GM18907 (cell line): ENCODE measurements at regions not wholly inside any gene's neighbourhood (a gene's known extent, or its start where the extent isn't known, plus 50 kb on each side); places are given as distances from the start of the nearest gene placed in this dataset.
A peak's percentile ranks its signal among the peaks of the same experiment; 100 is the strongest.
"Not testable (repeated sequence)": the region's sequence is repeated elsewhere in the genome, so short reads cannot be mapped to it uniquely, and the experiment has no call there.

Experiments
- ATAC-seq: cut with Tn5 transposase; IDR thresholded peaks from one replicate; pipeline ENCODE4 v1.9.1; 2021; ENCODE audit warnings: mild to moderate bottlenecking, moderate library complexity; ENCODE audit not compliant: unreplicated experiment

GRCh38 chr6:134642279-134642678 lies 307.6 kb downstream of the ALDH8A1 start:
- ATAC-seq: no peak

DNA sequence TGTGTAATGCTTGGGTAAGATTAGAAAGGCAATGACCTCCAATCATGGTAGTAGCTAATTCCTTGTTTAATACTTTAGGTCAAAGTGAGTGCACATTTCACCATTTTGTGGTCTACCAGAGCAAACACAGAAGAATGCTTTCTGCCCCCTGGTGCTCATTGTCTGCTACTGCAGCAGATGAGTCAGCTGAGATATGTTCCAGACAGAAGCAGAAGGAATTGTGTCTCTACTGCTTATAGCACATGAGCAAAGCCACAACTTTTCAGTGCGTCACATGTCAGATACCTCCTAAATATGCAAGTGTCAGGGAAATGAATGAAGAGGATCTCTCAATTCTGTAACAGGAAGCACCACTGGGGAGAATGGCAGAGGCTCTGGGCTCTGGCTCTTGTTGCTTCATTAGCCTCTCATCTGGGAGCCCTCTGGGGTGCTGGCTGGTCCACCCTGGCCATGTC lies 308.9 kb downstream of the ALDH8A1 start:
- ATAC-seq: peak; percentile 85

DNA sequence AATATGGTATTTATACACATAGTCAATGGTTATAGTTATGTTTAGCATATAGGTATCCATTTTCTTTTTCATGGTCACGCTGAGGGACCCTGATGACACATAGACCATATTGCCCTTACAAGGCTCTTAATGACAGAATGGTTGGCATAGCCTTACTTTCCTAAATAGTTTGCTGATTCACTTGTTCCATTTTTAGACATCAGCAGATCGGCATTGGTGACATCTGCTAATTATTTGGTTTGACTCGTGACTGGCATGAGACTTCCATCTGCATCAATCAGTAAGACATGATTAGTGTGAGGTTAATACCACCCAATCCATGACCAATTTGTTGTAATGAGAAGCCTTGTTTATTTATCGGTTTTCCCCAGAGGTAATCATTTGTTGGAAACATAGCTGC lies 309.7 kb downstream of the ALDH8A1 start:
- ATAC-seq: no peak

DNA sequence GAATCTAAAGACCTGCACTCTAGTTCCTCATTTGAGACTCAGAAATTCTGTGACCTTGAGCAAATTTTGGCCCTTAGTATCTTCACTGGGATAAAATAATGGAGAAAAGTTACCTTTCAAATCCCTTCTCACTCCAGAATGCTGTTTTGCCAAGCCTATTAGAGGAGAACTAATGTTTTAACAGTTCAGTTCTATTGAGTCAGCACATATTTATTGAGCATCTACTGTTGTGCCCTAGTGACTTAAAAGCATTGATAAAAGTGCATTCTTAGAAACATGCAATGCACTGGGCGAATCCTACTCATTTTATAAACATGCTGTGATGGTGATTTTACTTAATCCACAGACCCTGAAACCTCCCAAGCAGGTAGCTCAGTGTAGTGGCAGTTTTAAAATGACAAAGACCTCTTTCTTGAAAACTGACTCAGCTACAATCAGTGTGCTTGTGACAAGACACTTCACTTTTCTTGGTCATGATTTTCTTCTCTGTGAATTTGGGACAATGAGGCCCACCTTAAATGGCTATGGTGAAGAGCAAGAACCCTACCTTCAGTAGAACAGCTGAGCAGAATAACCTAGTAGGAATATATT lies 312.0 kb downstream of the ALDH8A1 start:
- ATAC-seq: no peak

- no peak for ATAC-seq
These were observed 312.6 kb downstream of the ALDH8A1 start for GRCh38 chr6:134637282-134637681.

DNA sequence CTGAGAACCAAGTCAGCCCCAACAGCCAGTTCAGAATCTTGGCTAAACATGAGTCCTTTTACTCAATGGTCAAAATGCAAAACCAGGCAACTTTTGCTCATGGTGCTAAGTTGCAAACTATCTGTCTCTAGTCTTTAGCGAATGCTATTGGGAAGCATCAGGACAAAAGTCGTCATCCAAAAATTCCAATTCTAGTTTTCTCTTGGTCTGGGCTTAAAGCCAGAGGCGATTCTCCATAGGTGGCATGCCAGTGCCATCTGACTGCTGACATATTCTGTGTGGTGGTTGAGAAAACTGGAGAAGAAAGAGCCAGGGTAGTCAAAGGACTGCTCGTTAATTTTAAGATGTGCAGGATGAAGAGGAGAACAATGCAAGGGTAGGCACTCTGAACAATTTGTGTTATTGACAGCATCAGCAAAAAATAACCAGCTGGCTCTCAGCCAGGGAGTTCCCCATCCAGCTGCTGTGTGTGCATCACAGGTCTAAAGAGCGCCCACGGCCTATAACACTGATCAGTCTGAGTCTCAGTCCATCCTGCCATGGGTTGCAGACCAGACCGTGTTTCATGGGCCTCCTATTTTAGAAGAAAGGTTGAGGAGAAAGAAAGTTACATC lies 313.6 kb downstream of the ALDH8A1 start:
- peak; percentile 59 for ATAC-seq

- no peak for ATAC-seq
These were observed 314.9 kb downstream of the ALDH8A1 start for GRCh38 chr6:134634966-134635365.

DNA sequence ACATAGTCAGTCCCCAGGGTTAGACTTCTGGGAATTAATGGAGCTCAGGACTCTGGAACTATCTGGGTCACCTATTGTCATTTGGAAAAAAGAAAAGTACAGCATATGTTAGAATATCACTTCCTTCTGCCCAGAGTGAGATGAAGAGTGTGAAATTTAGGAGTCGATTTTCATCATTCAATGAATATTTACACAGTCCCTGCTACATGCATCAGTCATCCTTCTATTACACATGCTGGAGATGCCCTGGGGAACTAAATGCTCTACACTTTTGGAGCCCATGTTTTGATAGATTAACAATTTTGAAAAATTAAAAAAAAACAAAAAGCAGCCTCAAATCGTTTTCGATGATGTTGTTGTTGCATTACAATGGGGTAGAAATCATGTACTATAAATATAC lies 315.4 kb downstream of the ALDH8A1 start:
- ATAC-seq: no peak

DNA sequence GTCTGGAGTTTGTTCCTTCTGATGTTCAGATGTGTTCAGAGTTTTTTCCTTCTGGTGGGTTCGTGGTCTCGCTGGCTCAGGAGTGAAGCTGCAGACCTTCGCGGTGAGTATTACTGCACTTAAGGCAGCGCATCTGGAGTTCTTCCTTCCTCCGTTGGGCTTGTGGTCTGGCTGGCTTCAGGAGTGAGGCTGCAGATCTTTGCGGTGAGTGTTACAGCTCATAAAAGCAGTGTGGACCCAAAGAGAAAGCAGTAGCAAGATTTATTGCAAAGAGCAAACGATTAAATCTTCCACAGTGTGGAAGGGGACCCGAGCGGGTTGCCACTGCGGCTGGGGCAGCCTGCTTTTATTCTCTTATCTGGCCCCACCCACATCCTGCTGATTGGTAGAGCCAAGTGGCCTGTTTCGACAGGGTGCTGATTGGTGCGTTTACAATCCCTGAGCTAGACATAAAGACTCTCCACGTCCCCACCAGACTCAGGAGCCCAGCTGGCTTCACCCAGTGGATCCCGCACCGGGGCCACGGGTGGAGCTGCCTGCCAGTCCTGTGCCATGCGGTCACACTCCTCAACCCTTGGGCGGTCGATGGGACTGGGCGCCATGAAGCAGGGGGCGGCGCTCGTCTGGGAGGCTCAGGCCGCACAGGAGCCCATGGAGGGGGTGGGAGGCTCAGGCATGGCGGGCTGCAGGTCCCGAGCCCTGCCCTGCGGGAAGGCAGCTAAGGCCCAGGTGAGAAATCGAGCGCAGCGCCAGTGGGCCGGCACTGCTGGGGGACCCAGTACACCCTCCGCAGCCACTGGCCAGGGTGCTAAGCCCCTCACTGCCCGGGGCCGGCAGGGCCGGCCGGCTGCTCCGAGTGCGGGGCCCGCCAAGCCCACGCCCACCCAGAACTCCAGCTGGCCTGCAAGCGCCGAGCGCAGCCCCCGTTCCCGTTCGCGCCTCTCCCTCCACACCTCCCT lies 315.3 kb upstream of the SGK1 start:
- ATAC-seq: not testable (repeated sequence)

- no peak for ATAC-seq
These were observed 314.1 kb upstream of the SGK1 start for GRCh38 chr6:134632024-134632423.

DNA sequence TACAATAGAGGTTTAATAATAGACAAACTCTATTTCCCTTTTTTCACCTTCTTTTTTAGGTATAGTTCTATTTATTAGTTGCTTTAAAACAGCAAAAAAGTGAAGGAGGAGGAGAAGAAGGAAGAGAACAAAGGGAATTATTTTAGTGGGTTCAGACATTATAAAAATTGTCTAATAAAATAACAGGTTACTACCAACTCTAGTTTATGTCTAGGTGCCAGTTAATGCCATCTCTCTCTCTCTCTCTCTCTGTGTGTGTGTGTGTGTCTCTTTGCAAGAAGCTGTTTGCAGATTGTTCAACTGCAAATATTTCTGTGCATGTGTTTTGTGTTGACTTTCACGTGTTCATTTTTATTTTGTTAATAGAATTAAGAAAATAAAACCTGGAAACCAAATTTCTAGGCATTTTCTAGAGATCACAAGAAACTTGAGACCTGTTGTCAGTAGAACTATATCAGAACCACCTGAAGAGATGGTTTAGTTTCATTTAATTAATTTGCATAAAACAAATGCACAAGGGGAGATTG lies 313.5 kb upstream of the SGK1 start:
- no peak for ATAC-seq

DNA sequence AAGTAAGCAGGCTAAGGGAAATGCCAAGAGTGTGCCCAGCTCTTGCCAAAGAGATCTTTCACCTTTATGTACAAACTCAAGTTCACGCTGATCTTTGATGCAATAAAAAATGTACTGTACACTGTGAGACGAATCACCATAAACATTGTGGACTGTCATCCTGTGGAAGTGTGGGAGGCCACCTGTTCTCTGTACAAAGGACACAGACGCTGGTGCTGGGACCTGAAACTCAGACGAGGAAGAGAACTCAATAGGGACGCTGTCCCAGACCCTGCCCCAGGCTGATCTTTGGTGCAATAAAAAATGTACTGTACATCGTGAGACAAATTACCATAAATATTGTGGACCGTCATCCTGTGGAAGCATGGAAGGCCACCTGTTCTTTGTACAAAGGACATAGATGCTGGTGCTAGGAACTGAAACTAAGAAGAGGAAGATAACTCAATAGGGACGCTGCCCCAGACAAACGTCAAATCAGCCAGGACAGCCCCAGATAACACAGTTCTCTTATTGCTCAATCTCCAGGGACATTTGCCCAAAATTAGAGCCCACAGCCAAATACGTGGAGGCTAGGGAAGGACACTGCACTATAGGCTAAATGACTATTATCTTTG lies 312.7 kb upstream of the SGK1 start:
- peak; percentile 53 for ATAC-seq

GRCh38 chr6:134628154-134628553 lies 310.2 kb upstream of the SGK1 start:
- ATAC-seq: no peak

DNA sequence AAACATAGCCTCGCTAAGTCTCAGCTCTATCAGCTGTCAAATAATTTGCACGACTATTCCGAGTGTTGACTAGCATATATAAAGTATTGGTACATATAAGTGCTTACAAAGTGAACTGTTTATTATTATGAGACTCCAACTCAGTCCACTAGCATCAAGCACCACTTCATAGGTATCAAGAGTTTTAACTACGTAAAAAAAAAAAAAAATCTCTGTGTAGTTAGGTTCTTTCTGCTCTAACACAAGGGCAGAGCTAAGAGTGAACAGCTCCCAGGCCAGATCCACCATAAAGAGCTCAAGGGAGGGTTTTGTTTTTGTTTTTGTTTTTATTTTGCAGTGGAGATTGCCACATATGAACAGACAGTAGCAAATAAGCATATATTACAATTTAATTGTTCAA lies 309.8 kb upstream of the SGK1 start:
- ATAC-seq: no peak

- no peak for ATAC-seq
These were observed 308.7 kb upstream of the SGK1 start for GRCh38 chr6:134626589-134626988.

DNA sequence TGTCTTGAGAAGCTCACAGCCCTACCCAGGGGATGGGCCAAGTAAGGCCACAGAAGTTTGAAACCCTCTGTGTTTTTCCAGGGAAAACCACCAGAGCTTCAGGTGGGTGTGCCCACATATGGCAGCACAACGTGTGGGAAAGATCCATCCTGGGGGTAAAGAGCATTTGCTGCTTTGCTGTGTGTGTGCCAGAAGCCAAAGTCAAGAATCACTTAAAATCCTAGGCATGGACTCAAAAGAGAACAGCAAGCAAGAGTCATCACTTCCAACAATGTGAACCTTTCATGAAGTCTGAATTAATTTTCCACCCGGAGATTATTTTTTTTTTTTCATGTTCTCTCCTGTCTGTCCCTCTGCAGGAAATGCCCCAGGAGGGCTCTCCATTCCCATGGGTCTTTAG lies 308.2 kb upstream of the SGK1 start:
- no peak for ATAC-seq

DNA sequence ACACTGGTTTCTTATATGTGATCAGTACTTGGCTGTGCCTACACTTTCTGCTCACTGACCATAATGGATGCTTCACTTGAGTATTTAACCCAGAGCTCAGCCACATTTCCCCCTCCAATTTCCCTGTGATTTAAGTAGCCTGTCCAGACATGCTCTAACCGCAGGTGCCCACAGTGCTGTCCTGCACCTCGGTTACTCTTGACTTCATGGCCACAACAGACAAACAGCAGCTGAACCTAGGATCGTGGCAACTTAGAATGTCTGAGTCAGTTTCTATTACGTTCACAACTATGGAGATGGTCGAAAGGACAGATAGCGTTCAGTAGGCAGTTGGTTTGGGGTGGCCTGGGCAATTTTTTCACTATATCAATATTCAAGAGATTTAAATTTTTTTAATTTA lies 306.9 kb upstream of the SGK1 start:
- ATAC-seq: no peak

DNA sequence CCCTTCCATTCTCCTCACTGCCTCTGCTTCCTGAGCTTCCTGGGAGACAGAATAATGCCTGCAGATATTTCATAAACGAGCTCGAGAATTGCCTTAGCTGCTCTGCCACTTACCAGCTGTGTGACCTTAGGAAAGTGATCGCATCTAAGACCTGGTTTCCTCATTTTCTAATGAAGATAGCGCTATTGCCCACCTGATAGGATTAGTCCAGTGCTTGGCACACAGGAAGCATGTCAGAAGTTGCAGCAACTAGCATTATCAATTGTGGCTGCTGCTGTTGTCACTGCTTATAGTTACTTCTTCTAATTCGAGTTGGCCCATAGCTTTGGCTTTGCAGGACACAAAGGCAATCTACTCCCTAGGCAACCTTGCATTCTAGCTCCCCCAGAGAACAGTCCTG lies 305.5 kb upstream of the SGK1 start:
- no peak for ATAC-seq

- ATAC-seq: no peak
These were observed 304.7 kb upstream of the SGK1 start for GRCh38 chr6:134622382-134623173.

DNA sequence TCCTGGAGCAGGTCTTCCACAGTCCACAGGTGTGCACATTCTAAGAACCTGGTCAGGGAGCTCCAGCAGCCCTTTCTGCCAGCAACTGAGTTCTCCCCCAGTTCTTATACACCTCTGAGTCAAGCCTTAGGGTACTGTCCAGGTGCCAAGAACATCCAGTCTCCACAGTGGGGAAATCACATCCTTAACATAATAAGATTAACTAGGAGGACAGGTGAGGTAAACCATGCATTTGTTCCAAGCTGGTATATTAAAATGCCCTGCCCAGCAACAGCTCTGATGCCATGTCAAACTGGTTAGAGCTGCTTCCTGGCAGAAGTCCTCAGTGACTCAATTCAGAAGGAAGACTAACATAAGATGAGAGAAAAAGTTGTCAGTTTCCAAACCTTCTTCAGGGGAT lies 303.9 kb upstream of the SGK1 start:
- no peak for ATAC-seq
